WTC11 (cell line): ENCODE measurements at regions not wholly inside any gene's neighbourhood (a gene's known extent, or its start where the extent isn't known, plus 50 kb on each side); places are given as distances from the start of the nearest gene placed in this dataset.

Experiments
- CBFB ChIP-seq: sonication (generic); formaldehyde crosslinking; IDR thresholded peaks from 2 replicates; pipeline ENCODE4 v1.8.1; 2022; ENCODE audit warnings: mild to moderate bottlenecking, low read depth, missing genetic modification reagents
- SMAD3 ChIP-seq: sonication (generic); formaldehyde crosslinking; IDR thresholded peaks from 2 replicates; pipeline ENCODE4 v1.8.0; 2022; ENCODE audit warnings: missing genetic modification reagents, mild to moderate bottlenecking, borderline replicate concordance
- TCF7 ChIP-seq: sonication (generic); formaldehyde crosslinking; IDR thresholded peaks from 2 replicates; pipeline ENCODE4 v1.8.0; 2022; ENCODE audit warnings: mild to moderate bottlenecking, low read depth, missing genetic modification reagents, moderate library complexity
- TEAD4 ChIP-seq: sonication (generic); formaldehyde crosslinking; IDR thresholded peaks from 2 replicates; pipeline ENCODE4 v1.8.0; 2022; ENCODE audit warnings: mild to moderate bottlenecking, missing genetic modification reagents
- ZNF263 ChIP-seq: sonication (generic); formaldehyde crosslinking; IDR thresholded peaks from 2 replicates; pipeline ENCODE4 v1.8.1; 2022; ENCODE audit warnings: low read depth, mild to moderate bottlenecking, moderate library complexity, missing genetic modification reagents
- ZNF317 ChIP-seq: sonication (generic); formaldehyde crosslinking; IDR thresholded peaks from 2 replicates; pipeline ENCODE4 v1.8.1; 2023; ENCODE audit warnings: low read depth, mild to moderate bottlenecking, moderate library complexity, missing genetic modification reagents, borderline replicate concordance
- TF ChIP-seq, protein P1 (sequence below): fragments of 200-600 bp; IDR thresholded peaks from 2 replicates; pipeline ENCODE4 v1.8.0; 2022; ENCODE audit warnings: antibody characterized with exemption
- TF ChIP-seq, protein P2 (sequence below): sonication (generic); formaldehyde crosslinking; IDR thresholded peaks from 2 replicates; pipeline ENCODE4 v1.8.1; 2022; ENCODE audit warnings: mild to moderate bottlenecking, moderate library complexity, missing genetic modification reagents
- TF ChIP-seq, protein P3 (sequence below): sonication (generic); formaldehyde crosslinking; conservative IDR thresholded peaks from 2 replicates; pipeline ENCODE4 v1.8.1; 2022; ENCODE audit warnings: mild to moderate bottlenecking, missing genetic modification reagents
- TF ChIP-seq, protein P4 (sequence below): sonication (generic); formaldehyde crosslinking; IDR thresholded peaks from 2 replicates; pipeline ENCODE4 v1.8.1; 2022; ENCODE audit warnings: low read depth, mild to moderate bottlenecking, moderate library complexity, missing genetic modification reagents, borderline replicate concordance
- TF ChIP-seq, protein P5 (sequence below): sonication (generic); formaldehyde crosslinking; IDR thresholded peaks from 2 replicates; pipeline ENCODE4 v1.8.0; 2022; ENCODE audit warnings: mild to moderate bottlenecking, missing genetic modification reagents
- TF ChIP-seq, protein P6 (sequence below): sonication (generic); formaldehyde crosslinking; IDR thresholded peaks from 2 replicates; pipeline ENCODE4 v1.8.1; 2023; ENCODE audit warnings: mild to moderate bottlenecking, missing genetic modification reagents, moderate library complexity

DNA sequence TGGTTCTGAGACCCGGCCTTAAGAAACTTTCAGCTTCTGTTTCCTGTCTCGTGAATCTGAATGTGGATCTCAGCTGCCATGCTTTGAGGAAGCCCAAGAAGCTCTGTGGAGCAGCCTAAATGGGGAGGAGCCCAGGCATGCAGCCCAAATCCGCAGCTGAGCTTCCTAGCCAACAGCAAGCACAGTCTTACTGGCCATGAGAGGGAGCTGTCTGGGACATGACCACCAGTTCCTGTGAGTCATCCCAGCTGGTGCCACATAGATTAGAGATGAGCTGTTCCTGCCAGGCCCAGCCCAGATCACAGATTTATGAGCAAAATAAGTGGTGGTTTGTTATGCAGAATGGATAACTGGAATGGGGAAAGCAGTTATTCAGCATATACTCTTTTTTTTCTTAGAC lies 224.4 kb upstream of the APCDD1 start:
- TF ChIP-seq TEAD4 (CRISPR knock-in tag), result no peak
- TF ChIP-seq, protein P1, sequence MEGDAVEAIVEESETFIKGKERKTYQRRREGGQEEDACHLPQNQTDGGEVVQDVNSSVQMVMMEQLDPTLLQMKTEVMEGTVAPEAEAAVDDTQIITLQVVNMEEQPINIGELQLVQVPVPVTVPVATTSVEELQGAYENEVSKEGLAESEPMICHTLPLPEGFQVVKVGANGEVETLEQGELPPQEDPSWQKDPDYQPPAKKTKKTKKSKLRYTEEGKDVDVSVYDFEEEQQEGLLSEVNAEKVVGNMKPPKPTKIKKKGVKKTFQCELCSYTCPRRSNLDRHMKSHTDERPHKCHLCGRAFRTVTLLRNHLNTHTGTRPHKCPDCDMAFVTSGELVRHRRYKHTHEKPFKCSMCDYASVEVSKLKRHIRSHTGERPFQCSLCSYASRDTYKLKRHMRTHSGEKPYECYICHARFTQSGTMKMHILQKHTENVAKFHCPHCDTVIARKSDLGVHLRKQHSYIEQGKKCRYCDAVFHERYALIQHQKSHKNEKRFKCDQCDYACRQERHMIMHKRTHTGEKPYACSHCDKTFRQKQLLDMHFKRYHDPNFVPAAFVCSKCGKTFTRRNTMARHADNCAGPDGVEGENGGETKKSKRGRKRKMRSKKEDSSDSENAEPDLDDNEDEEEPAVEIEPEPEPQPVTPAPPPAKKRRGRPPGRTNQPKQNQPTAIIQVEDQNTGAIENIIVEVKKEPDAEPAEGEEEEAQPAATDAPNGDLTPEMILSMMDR, result no peak
- TF ChIP-seq, protein P2, sequence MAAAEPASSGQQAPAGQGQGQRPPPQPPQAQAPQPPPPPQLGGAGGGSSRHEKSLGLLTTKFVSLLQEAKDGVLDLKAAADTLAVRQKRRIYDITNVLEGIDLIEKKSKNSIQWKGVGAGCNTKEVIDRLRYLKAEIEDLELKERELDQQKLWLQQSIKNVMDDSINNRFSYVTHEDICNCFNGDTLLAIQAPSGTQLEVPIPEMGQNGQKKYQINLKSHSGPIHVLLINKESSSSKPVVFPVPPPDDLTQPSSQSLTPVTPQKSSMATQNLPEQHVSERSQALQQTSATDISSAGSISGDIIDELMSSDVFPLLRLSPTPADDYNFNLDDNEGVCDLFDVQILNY (CRISPR knock-in tag), result no peak
- TF ChIP-seq, protein P3, sequence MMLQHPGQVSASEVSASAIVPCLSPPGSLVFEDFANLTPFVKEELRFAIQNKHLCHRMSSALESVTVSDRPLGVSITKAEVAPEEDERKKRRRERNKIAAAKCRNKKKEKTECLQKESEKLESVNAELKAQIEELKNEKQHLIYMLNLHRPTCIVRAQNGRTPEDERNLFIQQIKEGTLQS (CRISPR knock-in tag), result no peak
- TF ChIP-seq ZNF263 (CRISPR knock-in tag), result no peak
- TF ChIP-seq, protein P4, sequence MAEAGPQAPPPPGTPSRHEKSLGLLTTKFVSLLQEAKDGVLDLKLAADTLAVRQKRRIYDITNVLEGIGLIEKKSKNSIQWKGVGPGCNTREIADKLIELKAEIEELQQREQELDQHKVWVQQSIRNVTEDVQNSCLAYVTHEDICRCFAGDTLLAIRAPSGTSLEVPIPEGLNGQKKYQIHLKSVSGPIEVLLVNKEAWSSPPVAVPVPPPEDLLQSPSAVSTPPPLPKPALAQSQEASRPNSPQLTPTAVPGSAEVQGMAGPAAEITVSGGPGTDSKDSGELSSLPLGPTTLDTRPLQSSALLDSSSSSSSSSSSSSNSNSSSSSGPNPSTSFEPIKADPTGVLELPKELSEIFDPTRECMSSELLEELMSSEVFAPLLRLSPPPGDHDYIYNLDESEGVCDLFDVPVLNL (CRISPR knock-in tag), result no peak
- TF ChIP-seq, protein P5, sequence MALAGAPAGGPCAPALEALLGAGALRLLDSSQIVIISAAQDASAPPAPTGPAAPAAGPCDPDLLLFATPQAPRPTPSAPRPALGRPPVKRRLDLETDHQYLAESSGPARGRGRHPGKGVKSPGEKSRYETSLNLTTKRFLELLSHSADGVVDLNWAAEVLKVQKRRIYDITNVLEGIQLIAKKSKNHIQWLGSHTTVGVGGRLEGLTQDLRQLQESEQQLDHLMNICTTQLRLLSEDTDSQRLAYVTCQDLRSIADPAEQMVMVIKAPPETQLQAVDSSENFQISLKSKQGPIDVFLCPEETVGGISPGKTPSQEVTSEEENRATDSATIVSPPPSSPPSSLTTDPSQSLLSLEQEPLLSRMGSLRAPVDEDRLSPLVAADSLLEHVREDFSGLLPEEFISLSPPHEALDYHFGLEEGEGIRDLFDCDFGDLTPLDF, result no peak
- TF ChIP-seq, protein P6, sequence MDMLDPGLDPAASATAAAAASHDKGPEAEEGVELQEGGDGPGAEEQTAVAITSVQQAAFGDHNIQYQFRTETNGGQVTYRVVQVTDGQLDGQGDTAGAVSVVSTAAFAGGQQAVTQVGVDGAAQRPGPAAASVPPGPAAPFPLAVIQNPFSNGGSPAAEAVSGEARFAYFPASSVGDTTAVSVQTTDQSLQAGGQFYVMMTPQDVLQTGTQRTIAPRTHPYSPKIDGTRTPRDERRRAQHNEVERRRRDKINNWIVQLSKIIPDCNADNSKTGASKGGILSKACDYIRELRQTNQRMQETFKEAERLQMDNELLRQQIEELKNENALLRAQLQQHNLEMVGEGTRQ (CRISPR knock-in tag), result no peak
- TF ChIP-seq TCF7, result no peak
- no peak for TF ChIP-seq ZNF317 (CRISPR knock-in tag)
- TF ChIP-seq CBFB, result no peak
- no peak for TF ChIP-seq SMAD3 (CRISPR knock-in tag)
